ENCODE measurements at regions not wholly inside any gene's neighbourhood (a gene's known extent, or its start where the extent isn't known, plus 50 kb on each side); places are given as distances from the start of the nearest gene placed in this dataset.

DNA sequence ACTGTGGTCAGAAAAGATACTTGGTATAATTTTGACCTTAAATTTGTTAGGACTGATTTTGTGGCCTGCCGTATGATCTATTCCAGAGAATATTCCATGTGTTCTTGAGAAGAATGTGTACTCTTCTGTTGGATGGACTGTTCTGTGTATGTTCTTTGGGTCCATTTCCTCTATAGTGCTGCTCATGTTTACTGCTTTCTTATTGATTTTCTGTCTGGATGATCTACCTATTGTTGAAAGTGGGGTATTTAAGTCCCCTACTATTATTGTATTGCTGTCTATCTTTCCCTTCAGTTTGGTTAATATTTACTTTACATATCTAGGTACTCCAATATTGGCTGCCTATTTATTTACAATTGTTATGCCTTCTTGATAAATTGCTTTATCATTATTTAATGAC, 298.4 kb downstream of the BCKDHB start:
- Mint-ChIP-seq H3K27me3 (ENCODE audit: low read depth) (no peaks in the 10 kb centered on the region), H3K4me3 (no peak overlapping the region), H3K27ac (no peak overlapping the region), H3K9me3 (peaks cover 4% of the 10 kb centered on the region), H3K4me1 (ENCODE audit: low read depth) (no peaks in the 10 kb centered on the region), H3K36me3 (ENCODE audit: low read depth) (no peaks in the 10 kb centered on the region)
- no peak for DNase-seq (ENCODE audit: low spot score)

GRCh38 chr6:80403365-80403764, 296.9 kb downstream of the BCKDHB start:
- DNase-seq (ENCODE audit: low spot score), result no peak
- H3K4me3 Mint-ChIP-seq, result no peak overlapping the region
- H3K9me3 Mint-ChIP-seq, result peaks cover under 1% of the 10 kb centered on the region
- H3K36me3 Mint-ChIP-seq (ENCODE audit: low read depth), result no peaks in the 10 kb centered on the region
- no peaks in the 10 kb centered on the region for H3K4me1 Mint-ChIP-seq (ENCODE audit: low read depth)
- no peaks in the 10 kb centered on the region for H3K27me3 Mint-ChIP-seq (ENCODE audit: low read depth)
- no peak overlapping the region for H3K27ac Mint-ChIP-seq

DNA sequence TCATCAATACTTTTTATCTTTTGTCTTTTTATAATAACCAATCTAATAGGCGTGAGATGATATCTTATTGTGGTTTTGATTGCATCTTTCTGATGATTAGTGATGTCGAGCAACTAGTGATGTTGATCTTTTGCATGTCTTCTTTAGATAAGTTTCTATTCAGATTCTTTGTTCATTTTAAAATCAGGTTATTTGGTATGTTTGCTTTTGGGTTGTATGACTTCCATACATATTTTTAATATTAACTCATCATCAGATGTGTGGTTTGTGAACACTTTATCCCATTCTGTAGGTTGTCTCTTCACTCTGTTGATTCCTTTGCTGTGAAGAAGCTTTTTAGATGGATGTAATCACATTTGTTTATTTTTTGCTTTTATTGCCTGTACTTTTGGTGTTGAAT, 295.8 kb downstream of the BCKDHB start:
- DNase-seq (ENCODE audit: low spot score), result no peak
- no peaks in the 10 kb centered on the region for H3K36me3 Mint-ChIP-seq (ENCODE audit: low read depth)
- no peaks in the 10 kb centered on the region for H3K4me1 Mint-ChIP-seq (ENCODE audit: low read depth)
- no peak overlapping the region for H3K4me3 Mint-ChIP-seq
- H3K27ac Mint-ChIP-seq, result no peak overlapping the region
- peaks cover 6% of the 10 kb centered on the region for H3K9me3 Mint-ChIP-seq
- no peaks in the 10 kb centered on the region for H3K27me3 Mint-ChIP-seq (ENCODE audit: low read depth)
